Stimulated activated CD8-positive, alpha-beta memory T cell treated with anti-CD3 and anti-CD28 coated beads, Interleukin-4, amount 100 ng/mL, for 24 hours (primary cell): ENCODE measurements at regions not wholly inside any gene's neighbourhood (a gene's known extent, or its start where the extent isn't known, plus 50 kb on each side); places are given as distances from the start of the nearest gene placed in this dataset.
"Not testable (repeated sequence)": the region's sequence is repeated elsewhere in the genome, so short reads cannot be mapped to it uniquely, and the experiment has no call there.

Experiments used
- DNase-seq: peaks from one replicate; pipeline ENCODE4 v3.0.0-alpha.2; 2020; ENCODE audit warnings: low read depth

DNA sequence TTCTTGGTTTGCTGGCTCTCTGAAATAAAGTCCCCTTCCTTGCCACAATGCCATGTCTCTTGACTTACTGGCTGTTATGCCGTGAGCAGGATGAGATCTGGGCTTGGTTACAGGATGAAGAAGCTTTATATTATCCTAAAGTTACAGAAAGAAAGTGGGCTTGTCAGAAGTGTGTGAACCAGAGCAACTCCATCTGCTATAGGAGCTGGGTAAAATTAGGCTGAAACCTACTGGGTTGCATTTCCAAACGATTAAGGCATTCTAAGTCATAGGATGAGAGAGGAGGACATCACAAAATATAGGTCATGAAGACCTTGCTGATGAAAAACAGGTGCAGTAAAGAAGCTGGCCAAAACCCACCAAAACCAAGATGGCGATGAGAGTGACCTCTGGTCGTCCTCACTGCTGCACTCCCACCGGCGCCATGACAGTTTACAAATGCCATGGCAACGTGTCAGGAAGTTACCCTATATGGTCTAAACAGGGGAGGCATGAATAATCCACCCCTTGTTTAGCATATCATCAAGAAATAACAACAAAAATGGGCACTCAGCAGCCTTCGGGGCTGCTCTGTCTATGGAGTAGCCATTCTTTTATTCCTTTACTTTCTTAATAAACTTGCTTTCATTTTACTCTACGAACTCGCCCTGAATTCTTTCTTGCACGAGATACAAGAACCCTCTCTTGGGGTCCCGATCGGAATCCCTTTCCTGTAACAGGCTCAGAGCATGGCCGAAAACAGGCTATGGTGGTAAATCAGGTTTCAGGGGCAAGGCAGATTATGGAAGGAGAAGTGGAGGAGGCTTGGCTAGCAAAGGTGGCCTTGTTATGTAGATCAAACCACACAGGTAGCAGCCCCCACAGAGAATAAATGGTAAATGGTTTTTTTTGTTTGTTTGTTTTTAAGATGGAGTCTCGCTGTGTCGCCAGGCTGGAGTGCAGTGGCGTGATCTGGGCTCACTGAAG, 81.3 kb upstream of the C16orf82 start:
- DNase-seq = no peak

DNA sequence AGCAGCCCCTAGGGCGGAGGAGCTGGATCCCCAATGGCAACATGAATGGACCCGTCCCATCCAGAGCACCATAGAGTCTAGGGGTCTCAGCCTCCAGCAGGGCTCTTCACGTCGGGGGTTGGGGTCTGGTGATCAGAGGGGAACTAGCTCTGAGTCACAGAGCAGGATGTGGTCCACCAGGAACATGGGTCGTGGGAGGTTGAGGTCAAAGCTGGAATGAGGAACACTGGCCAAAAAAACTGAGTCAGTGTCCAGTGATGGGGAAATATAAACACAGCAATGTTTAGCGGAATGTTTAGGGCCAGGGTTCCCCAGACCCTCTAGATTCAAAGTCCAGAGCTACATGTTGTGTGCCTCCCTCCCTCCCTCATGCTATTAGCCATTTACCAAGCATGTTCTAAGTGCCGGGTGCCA, 79.1 kb upstream of the C16orf82 start:
- DNase-seq = no peak

DNA sequence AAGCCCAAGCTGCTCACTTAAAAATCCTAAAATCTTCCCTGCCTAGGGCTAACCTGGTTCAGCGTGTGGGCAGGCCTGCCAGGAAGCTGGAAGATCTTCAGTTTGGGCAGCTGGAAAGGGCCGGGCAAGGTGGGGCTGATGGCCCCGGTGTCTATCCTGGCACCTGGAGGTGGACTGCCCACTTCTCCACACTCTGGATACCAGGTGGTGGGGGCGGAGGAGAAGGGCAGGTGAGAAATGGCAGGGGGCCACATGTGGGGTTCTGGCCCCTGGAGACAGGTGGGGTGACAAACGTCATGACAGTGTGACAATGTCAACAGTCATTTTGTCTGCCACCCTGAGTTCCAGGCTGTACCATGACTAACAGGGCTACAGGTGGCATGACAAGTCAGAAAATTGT, 78.5 kb upstream of the C16orf82 start:
- no peak for DNase-seq

DNA sequence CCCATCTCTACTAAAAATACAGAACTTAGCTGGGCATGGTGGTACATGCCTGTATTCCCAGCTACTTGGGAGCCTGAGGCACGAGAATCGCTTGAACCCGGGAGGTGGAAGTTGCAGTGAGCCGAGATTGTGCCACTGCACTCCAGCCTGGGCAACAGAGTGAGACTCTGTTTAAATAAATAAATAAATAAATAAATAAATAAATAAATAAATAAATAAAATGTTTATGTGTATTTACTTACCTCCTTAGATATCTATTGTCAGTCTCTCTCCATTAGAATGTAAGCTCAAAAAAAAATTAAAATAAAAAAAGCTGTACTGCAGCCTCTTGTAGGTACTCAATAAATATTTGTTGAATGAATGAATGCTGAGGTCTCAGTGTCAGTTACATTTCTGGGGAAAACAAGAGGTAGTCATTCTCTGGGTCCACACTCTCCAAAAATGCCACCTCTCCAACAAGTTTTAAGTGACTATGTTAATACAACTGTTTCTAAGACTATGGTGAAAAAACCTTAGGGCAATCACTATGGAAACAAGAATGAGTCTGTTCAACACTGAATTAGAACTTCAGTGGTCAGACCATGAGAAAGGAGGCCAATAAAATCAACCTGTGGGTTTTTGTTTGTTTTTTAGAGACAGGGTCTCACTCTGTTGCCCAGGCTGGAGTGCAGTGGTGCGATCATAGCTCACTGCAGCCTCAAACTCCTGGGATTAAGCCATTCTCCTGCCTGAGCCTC, 76.2 kb upstream of the C16orf82 start:
- not testable (repeated sequence) for DNase-seq

DNA sequence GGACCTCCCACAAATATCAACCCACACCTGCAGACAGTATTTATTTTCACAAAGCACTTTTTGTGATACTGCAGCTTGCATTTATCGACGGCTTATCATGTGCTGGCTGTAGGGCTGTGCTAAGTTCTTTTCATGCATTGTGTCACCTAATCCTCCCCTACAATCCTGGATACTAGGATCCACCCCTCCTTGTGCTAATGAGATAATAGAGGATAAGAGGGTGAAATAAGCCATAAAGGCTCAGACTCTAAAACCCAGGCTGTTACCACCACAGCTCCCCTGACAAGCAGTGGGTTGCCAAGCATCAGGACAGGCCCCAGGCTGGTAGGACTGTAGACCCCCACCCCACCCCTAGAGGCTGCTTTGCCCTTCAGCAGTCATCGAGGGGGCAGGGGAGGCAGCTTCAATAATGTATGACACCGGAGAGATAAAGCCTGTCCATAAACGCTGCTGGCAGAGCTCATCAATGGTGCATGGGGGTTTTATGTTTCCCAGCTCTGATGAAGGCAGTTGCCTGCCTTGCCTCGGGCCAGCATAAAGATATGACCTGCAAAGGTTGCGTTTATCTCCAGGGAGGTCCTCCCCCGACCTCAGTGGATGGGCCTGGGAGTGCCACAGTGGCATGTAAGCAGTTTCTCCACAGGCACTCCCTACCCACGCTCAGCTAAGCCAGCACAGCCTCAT, 73.9 kb upstream of the C16orf82 start:
- DNase-seq = no peak

DNA sequence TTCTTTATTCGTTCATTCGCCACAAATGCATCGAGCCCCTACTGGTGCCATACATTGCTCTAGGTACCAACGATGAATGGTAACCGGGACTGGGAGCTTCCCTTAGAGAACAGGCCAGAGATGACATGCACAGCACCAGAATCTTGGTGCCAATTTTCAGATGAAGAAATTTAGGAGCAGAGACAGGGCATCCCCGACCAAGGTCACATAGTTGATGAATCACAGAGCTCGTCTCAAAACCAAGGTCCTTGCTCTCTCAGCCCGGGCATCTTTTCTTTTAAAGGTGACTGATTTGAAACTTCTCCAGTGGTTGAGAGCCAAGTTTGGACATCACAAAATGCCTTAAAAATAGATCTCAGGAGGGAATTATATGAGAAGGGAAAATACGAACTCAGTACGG, 73.2 kb upstream of the C16orf82 start:
- no peak for DNase-seq

DNA sequence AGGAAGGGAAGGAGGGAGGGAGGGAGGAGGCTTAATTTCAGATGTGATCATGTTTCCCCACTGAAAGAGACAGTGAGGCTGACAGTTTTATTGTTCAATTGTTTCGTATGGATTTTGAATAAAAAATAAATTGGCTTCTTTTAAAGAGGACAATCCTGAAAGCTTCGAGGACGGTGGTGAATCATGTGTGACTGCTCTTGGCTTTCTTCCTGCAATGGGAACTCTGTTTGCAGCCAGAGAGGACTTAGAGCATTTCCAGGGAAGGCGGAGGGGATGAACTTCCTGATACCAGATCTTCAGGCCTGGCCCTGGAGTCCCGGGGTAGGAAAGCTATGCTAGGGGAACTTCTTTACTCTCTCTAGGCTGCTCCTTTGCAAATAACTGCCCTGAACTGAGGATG, 72.8 kb upstream of the C16orf82 start:
- no peak for DNase-seq

DNA sequence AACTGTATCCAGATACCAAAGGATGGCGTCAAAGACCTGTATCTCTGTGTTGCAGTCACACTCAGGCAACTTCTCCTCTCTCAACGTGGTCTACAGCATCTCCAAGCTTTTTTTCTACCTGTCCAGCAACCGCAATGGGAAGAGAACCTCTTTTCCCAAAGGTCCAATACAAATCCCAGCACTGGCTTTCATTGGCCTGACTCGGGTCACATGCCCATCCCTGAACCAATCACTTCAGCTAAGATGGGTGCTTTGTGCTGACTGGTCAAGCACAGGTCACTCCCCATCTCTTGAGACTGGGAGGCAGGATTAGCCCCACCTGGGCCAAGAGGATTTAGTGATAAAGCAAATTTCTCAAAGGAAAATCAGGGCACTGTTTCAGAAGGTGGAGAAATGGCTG, 71.2 kb upstream of the C16orf82 start:
- no peak for DNase-seq

DNA sequence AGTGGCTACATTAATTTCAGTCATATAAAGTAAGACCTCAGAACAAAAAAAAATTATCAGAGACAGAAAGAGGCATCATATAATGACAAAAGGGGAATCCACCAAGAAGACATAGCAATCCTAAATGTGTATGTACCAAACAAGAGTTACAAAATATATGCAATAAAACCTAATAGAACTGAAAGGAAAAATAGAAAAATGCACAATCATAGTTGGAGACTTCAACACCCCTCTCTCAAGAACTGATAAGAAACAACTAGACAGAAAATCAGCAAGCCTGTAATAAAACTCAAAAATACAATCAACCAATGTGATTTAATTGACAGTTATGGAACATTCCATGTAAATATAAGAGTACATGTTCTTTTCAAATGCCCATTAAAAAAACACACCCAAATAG, 61.3 kb upstream of the C16orf82 start:
- no peak for DNase-seq
